Adrenal gland (tissue), 9 donors: ENCODE measurements at regions not wholly inside any gene's neighbourhood (a gene's known extent, or its start where the extent isn't known, plus 50 kb on each side); places are given as distances from the start of the nearest gene placed in this dataset.

ENCODE experiments used
- DNase-seq, 7 donors: peaks; one replicate each; pipeline ENCODE4 v3.0.0-alpha.2; 2019 to 2020
- H3K27ac ChIP-seq, 5 donors: fragments of 200-600 bp; sonication (generic) in 4 of 5; 1 replicate in 3 of 5; 2 replicates in 2 of 5; pipeline versions ENCODE4 v1.5.1 to v1.8.0; 2016 to 2020; ENCODE audit warnings: mild to moderate bottlenecking in 1 of 5
- H3K27me3 ChIP-seq: fragments of 200-600 bp; 2 replicates; pipeline ENCODE4 v1.8.0; 2021
- H3K36me3 ChIP-seq, 2 donors: fragments of 200-600 bp; replicated peaks in 1 of 2; 1 replicate in 1 of 2; 2 replicates in 1 of 2; pipeline versions ENCODE4 v1.5.1 to v1.8.0; 2018 to 2022
- H3K4me1 ChIP-seq, 2 donors: fragments of 200-600 bp; replicated peaks in 1 of 2; 1 replicate in 1 of 2; 2 replicates in 1 of 2; pipeline versions ENCODE4 v1.5.1 to v1.8.0; 2018 to 2021
- H3K4me3 ChIP-seq, 4 donors: fragments of 200-600 bp; sonication (generic) in 3 of 4; one replicate each; pipeline ENCODE4 v1.5.1; 2016 to 2018
- H3K9me3 ChIP-seq, 3 donors: fragments of 200-600 bp; sonication (generic) in 1 of 3; replicated peaks in 1 of 3; 1 replicate in 2 of 3; 2 replicates in 1 of 3; pipeline versions ENCODE4 v1.5.1 to v1.8.0; 2016 to 2021
- POLR2A ChIP-seq, 2 donors: fragments of 450-650 bp; IDR thresholded peaks; one replicate each; pipeline ENCODE4 v1.6.1; 2017; ENCODE audit warnings: antibody characterized with exemption in 2 of 2, mild to moderate bottlenecking in 2 of 2, moderate library complexity in 1 of 2
- WGBS, 4 donors: extraction: QIAGEN DNeasy Blood & Tissue Kit in 2 of 4; methylation state at CpG; one replicate each; pipeline versions ENCODE4 v1.1.5 to v1.1.7; 2013 to 2017; 5-methylcytosine and 5-hydroxymethylcytosine counted together
- intact Hi-C, 2 donors: fragments of 100-400 bp; cut with DNase I; formaldehyde crosslinking; loops; one replicate each; pipeline versions ENCODE4 v1.14.1 to v1.15.0; 2022 to 2023
- TF ChIP-seq, protein P1 (sequence below), 6 experiments: fragments of 450-650 bp in 4 of 6; fragments of 200-600 bp in 2 of 6; sonication (generic) in 1 of 6; IDR thresholded peaks; 1 replicate in 5 of 6; 2 replicates in 1 of 6; pipeline versions ENCODE4 v1.5.1 to v1.8.0; 2016 to 2021; ENCODE audit warnings: antibody characterized with exemption in 6 of 6, mild to moderate bottlenecking in 2 of 6, moderate library complexity in 1 of 6
- donor health status: healthy with polysubstance abuse.
- donor health status: Bipolar disorder and iron deficiency.
- donor health status: DM: yes; HTN: yes; CAD: no.
- donor health status: DM: no; HTN: no; CAD: no.
- donor health status: DM: no; HTN: no; CAD: no.

DNA sequence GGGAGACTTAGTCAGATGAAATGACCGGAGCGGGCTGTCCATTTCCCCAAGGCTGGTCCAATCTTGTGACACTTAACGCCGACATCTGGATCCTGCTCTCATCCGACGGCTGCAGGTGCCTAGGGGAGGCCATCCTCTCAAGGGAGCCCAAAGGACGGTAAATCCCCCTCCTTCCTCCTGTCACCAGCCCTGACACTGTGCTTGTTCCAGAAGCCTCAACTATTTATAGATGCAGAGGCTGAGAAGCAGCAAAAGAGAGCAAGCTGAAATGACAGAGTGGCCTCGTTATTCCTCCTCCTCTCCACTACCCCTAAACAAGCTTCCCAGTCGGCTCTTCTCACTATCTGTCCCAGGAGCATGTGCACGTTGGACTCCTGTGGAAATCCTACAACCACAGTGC, 533.7 kb downstream of the LIG4 start:
- no peak overlapping the region for H3K4me3 ChIP-seq
- no peaks in the 10 kb centered on the region for H3K4me1 ChIP-seq
- intact Hi-C loops = no loop called here
- H3K27me3 ChIP-seq = no peaks in the 10 kb centered on the region
- WGBS, 4 donors = 42 to 61% (median 58%) methylated on average over 8 to 10 of the region's 10 CpGs
- H3K36me3 ChIP-seq = no peaks in the 10 kb centered on the region
- TF ChIP-seq, protein P1, sequence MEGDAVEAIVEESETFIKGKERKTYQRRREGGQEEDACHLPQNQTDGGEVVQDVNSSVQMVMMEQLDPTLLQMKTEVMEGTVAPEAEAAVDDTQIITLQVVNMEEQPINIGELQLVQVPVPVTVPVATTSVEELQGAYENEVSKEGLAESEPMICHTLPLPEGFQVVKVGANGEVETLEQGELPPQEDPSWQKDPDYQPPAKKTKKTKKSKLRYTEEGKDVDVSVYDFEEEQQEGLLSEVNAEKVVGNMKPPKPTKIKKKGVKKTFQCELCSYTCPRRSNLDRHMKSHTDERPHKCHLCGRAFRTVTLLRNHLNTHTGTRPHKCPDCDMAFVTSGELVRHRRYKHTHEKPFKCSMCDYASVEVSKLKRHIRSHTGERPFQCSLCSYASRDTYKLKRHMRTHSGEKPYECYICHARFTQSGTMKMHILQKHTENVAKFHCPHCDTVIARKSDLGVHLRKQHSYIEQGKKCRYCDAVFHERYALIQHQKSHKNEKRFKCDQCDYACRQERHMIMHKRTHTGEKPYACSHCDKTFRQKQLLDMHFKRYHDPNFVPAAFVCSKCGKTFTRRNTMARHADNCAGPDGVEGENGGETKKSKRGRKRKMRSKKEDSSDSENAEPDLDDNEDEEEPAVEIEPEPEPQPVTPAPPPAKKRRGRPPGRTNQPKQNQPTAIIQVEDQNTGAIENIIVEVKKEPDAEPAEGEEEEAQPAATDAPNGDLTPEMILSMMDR (IDR thresholded peaks at IDR 0.05) = no peak
- TF ChIP-seq POLR2A (IDR thresholded peaks at IDR 0.05) = no peak
- H3K9me3 ChIP-seq = no peaks in the 10 kb centered on the region
- H3K27ac ChIP-seq = no peak overlapping the region
- DNase-seq = no peak

DNA sequence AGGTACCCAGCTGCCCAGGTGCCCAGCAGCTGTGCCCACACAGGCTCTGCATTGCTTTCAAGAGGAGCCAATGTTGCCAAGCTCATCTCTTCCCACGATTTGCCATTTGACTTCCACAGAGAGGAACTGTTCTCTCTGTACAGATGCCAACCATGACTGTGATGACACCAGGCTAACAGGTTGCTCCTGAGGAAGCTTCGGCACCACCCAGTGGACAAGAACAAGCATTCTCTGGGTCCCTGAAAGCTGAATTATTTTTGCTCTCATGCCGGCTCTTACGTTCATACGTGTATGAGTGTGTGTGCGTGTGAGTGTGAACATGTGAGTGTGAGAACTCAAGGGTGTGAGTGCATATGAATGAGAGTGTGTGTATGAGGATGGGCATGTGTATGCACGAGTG, 535.2 kb downstream of the LIG4 start:
- H3K36me3 ChIP-seq = no peaks in the 10 kb centered on the region
- no peaks in the 10 kb centered on the region for H3K4me1 ChIP-seq
- TF ChIP-seq, protein P1 (IDR thresholded peaks at IDR 0.05) = peak in 1 of 6 experiments; percentile 7
- no peak for TF ChIP-seq POLR2A (IDR thresholded peaks at IDR 0.05)
- peak in 1 of 7 donors; percentile 60 for DNase-seq
- intact Hi-C loops = no loop called here
- H3K27ac ChIP-seq = no peak overlapping the region
- WGBS, 4 donors = 47 to 71% (median 68%) methylated on average over 6 to 7 of the region's 7 CpGs
- no peaks in the 10 kb centered on the region for H3K27me3 ChIP-seq
- no peak overlapping the region for H3K4me3 ChIP-seq
- no peaks in the 10 kb centered on the region for H3K9me3 ChIP-seq

DNA sequence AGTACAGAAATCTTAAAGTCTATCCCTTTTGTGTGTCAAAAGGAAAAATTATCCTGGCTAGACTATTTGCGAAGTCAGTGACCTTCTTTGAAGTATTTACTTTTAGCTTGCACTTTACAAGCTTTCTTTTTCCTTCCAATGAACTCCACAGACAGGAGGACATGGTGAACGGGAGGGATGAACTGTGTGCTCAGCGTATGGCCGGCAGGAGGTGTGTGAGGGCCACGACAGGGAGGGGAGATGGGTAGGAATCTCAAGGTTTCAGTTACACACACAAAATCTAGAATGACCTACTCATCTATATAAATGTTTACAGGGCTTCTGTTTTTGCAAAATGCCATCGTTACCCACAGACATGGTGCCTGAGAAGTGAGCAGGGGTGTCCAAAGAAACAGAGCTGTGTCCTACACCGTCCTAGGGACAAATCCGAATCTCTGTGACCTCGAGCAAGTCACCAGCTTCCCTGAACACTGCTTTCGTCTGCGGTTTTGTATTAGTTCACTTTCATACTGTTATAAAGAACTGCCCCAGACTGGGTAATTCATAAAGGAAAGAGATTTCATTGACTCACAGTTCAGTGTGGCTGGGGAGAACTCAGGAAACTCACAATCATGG, 537.2 kb downstream of the LIG4 start:
- Histone ChIP-seq H3K27me3 (no peaks in the 10 kb centered on the region), H3K9me3 (no peaks in the 10 kb centered on the region), H3K4me1 (no peaks in the 10 kb centered on the region), H3K27ac (no peak overlapping the region), H3K36me3 (no peaks in the 10 kb centered on the region), H3K4me3 (no peak overlapping the region)
- TF ChIP-seq, protein P1 (IDR thresholded peaks at IDR 0.05) = no peak
- no peak for DNase-seq
- intact Hi-C loops = no loop called here
- WGBS, 4 donors = 54 to 65% (median 63%) methylated on average over 11 of the region's 11 CpGs

DNA sequence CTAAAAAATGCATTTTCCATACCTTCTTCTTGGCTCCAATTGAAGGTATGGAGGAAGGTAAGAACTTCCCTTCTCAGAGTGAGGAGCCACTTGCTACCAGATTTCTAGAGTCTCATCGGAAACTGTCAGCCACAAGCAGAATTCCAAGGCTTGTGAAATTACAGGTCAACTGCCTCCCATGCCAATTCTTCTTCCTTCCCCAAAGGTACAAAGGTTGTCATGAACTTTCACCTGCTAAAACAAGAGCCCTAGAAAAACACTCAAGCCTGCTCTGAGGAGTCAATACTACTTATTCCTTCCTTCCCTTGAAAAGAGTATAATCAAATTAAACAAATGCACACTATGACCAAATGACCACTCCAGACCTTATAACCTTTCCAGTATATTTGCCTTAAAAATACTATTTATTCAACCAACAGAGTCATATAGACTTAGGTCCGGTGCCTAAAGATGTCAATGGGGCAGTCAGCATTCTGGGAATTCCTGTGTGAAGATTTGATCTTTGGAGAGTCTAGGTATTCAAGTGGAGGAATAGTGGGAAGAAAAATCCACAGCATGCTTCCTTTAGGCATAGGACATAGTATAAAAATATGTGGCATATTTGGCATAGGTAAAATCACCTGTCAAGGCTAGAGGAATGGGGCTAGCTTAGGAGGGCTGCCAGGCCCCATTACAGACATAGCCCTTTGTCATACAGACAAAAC, 539.3 kb downstream of the LIG4 start:
- Histone ChIP-seq H3K9me3 (no peaks in the 10 kb centered on the region), H3K36me3 (no peaks in the 10 kb centered on the region), H3K27ac (no peak overlapping the region), H3K27me3 (no peaks in the 10 kb centered on the region), H3K4me3 (no peak overlapping the region), H3K4me1 (no peaks in the 10 kb centered on the region)
- WGBS, 4 donors = 85 to 96% (median 91%) methylated on average over 2 of the region's 2 CpGs
- TF ChIP-seq, protein P1 (IDR thresholded peaks at IDR 0.05) = no peak
- no peak for TF ChIP-seq POLR2A (IDR thresholded peaks at IDR 0.05)
- DNase-seq = no peak
- intact Hi-C loops = no loop called here
